ENCODE measurements at regions not wholly inside any gene's neighbourhood (a gene's known extent, or its start where the extent isn't known, plus 50 kb on each side); places are given as distances from the start of the nearest gene placed in this dataset.
"Not testable (repeated sequence)": the region's sequence is repeated elsewhere in the genome, so short reads cannot be mapped to it uniquely, and the experiment has no call there.

DNA sequence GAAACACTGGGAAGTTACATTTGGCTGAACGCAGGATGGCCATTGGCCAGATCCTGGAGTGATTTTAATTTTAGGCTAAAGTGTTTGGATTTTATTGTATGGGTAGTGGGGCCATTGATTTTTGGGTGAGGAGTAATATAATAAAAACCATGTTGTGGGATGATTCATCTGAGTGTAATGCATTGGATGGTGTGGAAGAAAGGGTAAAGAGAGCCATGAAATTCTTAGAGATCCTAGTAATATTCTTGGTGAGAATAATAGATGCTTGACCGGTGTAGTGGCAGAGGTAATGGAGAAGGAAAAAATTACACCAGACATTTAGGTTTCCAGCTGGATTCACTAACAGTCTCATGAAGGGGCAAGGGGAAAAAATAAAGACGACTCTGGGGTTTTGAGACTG is 158.1 kb downstream of the NPR3 start (continued):
- TF ChIP-seq, protein P1, sequence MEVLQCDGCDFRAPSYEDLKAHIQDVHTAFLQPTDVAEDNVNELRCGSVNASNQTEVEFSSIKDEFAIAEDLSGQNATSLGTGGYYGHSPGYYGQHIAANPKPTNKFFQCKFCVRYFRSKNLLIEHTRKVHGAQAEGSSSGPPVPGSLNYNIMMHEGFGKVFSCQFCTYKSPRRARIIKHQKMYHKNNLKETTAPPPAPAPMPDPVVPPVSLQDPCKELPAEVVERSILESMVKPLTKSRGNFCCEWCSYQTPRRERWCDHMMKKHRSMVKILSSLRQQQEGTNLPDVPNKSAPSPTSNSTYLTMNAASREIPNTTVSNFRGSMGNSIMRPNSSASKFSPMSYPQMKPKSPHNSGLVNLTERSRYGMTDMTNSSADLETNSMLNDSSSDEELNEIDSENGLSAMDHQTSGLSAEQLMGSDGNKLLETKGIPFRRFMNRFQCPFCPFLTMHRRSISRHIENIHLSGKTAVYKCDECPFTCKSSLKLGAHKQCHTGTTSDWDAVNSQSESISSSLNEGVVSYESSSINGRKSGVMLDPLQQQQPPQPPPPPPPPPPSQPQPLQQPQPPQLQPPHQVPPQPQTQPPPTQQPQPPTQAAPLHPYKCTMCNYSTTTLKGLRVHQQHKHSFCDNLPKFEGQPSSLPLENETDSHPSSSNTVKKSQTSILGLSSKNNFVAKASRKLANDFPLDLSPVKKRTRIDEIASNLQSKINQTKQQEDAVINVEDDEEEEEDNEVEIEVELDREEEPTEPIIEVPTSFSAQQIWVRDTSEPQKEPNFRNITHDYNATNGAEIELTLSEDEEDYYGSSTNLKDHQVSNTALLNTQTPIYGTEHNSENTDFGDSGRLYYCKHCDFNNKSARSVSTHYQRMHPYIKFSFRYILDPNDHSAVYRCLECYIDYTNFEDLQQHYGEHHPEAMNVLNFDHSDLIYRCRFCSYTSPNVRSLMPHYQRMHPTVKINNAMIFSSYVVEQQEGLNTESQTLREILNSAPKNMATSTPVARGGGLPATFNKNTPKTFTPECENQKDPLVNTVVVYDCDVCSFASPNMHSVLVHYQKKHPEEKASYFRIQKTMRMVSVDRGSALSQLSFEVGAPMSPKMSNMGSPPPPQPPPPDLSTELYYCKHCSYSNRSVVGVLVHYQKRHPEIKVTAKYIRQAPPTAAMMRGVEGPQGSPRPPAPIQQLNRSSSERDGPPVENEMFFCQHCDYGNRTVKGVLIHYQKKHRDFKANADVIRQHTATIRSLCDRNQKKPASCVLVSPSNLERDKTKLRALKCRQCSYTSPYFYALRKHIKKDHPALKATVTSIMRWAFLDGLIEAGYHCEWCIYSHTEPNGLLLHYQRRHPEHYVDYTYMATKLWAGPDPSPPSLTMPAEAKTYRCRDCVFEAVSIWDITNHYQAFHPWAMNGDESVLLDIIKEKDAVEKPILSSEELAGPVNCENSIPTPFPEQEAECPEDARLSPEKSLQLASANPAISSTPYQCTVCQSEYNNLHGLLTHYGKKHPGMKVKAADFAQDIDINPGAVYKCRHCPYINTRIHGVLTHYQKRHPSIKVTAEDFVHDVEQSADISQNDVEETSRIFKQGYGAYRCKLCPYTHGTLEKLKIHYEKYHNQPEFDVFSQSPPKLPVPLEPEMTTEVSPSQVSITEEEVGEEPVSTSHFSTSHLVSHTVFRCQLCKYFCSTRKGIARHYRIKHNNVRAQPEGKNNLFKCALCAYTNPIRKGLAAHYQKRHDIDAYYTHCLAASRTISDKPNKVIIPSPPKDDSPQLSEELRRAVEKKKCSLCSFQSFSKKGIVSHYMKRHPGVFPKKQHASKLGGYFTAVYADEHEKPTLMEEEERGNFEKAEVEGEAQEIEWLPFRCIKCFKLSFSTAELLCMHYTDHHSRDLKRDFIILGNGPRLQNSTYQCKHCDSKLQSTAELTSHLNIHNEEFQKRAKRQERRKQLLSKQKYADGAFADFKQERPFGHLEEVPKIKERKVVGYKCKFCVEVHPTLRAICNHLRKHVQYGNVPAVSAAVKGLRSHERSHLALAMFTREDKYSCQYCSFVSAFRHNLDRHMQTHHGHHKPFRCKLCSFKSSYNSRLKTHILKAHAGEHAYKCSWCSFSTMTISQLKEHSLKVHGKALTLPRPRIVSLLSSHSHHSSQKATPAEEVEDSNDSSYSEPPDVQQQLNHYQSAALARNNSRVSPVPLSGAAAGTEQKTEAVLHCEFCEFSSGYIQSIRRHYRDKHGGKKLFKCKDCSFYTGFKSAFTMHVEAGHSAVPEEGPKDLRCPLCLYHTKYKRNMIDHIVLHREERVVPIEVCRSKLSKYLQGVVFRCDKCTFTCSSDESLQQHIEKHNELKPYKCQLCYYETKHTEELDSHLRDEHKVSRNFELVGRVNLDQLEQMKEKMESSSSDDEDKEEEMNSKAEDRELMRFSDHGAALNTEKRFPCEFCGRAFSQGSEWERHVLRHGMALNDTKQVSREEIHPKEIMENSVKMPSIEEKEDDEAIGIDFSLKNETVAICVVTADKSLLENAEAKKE (CRISPR knock-in tag; IDR thresholded peaks at IDR 0.05), result no peak
- no peak for TF ChIP-seq JUNB (IDR thresholded peaks at IDR 0.05; ENCODE audit: unreplicated experiment)
- no peak for TF ChIP-seq NANOG (IDR thresholded peaks at IDR 0.05; ENCODE audit: borderline replicate concordance)
- no peak for TF ChIP-seq STAT1 (IDR thresholded peaks at IDR 0.05; ENCODE audit: unreplicated experiment)
- TF ChIP-seq POLR2AphosphoS5 (IDR thresholded peaks at IDR 0.05; ENCODE audit: low read depth), result no peak

DNA sequence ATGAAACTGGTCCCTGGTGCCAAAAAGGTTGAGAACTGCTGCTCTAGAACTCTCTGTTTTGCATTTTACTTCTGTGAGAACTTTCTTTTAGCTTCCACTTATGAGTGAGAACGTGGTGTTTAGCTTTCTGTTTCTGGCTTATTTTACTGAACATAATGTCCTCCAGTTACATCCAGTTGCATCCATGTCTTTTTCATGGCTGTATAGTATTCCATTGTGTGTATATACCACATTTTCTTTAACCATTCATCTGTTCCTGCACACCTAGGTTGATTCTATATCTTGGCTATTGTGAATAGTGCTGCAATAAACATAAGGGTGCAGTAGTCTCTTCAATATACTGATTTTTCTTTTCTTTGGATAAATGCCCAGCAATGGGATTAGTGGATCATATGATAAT is 165.7 kb downstream of the NPR3 start:
- H3K36me3 ChIP-seq (ENCODE audit: insufficient read depth), result no peaks in the 10 kb centered on the region
- H3K4me2 ChIP-seq, result no peak overlapping the region
- H3K27me3 ChIP-seq (ENCODE audit: insufficient read depth), result no peaks in the 10 kb centered on the region
- H3K9me2 ChIP-seq (ENCODE audit: insufficient read depth), result peaks cover 6% of the 10 kb centered on the region; the same call in 1 of the 2 replicates
- DNase-seq (ENCODE audit: low spot score), result no peak
- ATAC-seq, result no peak
- TF ChIP-seq STAT1 (IDR thresholded peaks at IDR 0.05; ENCODE audit: unreplicated experiment), result no peak
- Mint-ChIP-seq H3K4me3 (no peak overlapping the region), H3K27ac (no peak overlapping the region), H3K9me3 (peaks cover 45% of the 10 kb centered on the region), H3K36me3 (ENCODE audit: low read depth) (peaks cover 19% of the 10 kb centered on the region), H3K27me3 (ENCODE audit: insufficient read depth, low read depth, poor library complexity) (no peaks in the 10 kb centered on the region), H3K4me1 (no peaks in the 10 kb centered on the region)
- no peak overlapping the region for H2AFZ ChIP-seq
- H3K4me1 ChIP-seq (ENCODE audit: insufficient read depth), result no peaks in the 10 kb centered on the region
- H3K79me2 ChIP-seq (replicated peaks; ENCODE audit: insufficient read depth), result no peaks in the 10 kb centered on the region
- H3K27ac ChIP-seq (ENCODE audit: low read depth), result no peak overlapping the region
- H4K20me1 ChIP-seq (replicated peaks; ENCODE audit: insufficient read depth), result no peaks in the 10 kb centered on the region
- H3K4me3 ChIP-seq, result no peak overlapping the region
- H3F3A ChIP-seq (replicated peaks; ENCODE audit: low read depth), result no peaks in the 10 kb centered on the region

DNA sequence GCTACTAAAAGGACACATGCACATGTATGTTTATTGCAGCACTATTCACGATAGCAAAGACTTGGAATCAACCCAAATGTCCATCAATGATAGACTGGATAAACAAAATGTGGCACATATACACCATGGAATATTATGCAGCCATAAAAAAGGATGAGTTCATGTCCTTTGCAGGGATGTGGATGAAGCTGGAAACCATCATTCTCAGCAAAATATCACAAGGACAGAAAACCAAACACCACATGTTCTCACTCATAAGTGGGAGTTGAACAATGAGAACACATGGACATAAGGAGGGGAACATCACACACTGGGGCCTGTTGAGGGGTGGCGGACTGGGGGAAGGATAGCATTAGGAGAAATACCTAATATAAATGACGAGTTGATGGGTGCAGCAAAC is 168.2 kb downstream of the NPR3 start:
- not testable (repeated sequence) for H3K4me2 ChIP-seq; H3K4me3 Mint-ChIP-seq; H3F3A ChIP-seq (replicated peaks; ENCODE audit: low read depth); H3K79me2 ChIP-seq (replicated peaks; ENCODE audit: insufficient read depth); ATAC-seq; H3K4me1 Mint-ChIP-seq; H3K27ac ChIP-seq (ENCODE audit: low read depth); H4K20me1 ChIP-seq (replicated peaks; ENCODE audit: insufficient read depth); H3K27me3 Mint-ChIP-seq (ENCODE audit: insufficient read depth, low read depth, poor library complexity); H3K27me3 ChIP-seq (ENCODE audit: insufficient read depth); DNase-seq (ENCODE audit: low spot score); H3K36me3 ChIP-seq (ENCODE audit: insufficient read depth); H3K27ac Mint-ChIP-seq; H3K36me3 Mint-ChIP-seq (ENCODE audit: low read depth); H3K4me3 ChIP-seq; H3K4me1 ChIP-seq (ENCODE audit: insufficient read depth); H2AFZ ChIP-seq; H3K9me2 ChIP-seq (ENCODE audit: insufficient read depth)
- peaks cover 37% of the 10 kb centered on the region for H3K9me3 Mint-ChIP-seq

All from GM23338 (cell line).